GM10248 (cell line): ENCODE measurements at regions not wholly inside any gene's neighbourhood (a gene's known extent, or its start where the extent isn't known, plus 50 kb on each side); places are given as distances from the start of the nearest gene placed in this dataset.

Source experiments
- CTCF ChIA-PET: fragments of 300-600 bp; sonication (Branson Sonifier 250); formaldehyde crosslinking; extraction: SDS; loops from one replicate; lab custom pipeline; 2021; ENCODE audit warnings: antibody characterized with exemption; lab: Yijun Ruan, JAX
- POLR2A ChIA-PET: fragments of 350-650 bp; sonication (Branson Sonifier 250); formaldehyde crosslinking; extraction: SDS; loops from one replicate; lab custom pipeline; 2020; ENCODE audit warnings: antibody characterized with exemption; lab: Yijun Ruan, JAX
- DNase-seq: peaks from one replicate; pipeline ENCODE4 v3.0.0; 2012; ENCODE audit errors: extremely low spot score
- TF ChIP-seq, protein P1 (sequence below): IDR thresholded peaks from 2 replicates; pipeline ENCODE4 v1.5.1; 2012; ENCODE audit warnings: mild to moderate bottlenecking, low read depth; ENCODE audit errors: extremely low read depth, missing control alignments, control extremely low read depth

DNA sequence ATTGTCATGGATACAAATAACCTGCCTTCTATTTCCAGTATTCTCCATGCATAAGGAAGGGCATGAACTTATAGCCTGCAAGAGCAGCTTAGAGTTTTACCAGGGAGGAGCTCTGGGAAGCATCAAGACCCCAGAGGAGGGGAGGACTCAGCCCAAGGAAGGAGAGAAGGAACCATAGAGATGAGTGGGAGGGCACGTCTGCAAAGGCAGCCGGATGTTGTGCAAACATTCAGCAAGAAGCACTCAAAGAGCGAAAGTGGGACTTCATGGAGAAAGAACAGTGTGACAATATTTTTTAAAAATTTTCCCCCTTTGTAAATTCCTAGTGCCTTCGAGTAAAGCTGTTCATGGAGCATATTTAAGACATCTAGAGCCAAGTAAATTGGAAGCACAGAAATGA lies 270.1 kb upstream of the PTGER4 start:
- POLR2A ChIA-PET = no interaction called here
- no peak for DNase-seq
- CTCF ChIA-PET = interaction anchor here (1.3 to 2.0 kb wide), 2 partner anchors 10 to 19 kb away, joined by 3 to 7 read pairs; no protein-coding TSS in a partner anchor
- TF ChIP-seq, protein P1, sequence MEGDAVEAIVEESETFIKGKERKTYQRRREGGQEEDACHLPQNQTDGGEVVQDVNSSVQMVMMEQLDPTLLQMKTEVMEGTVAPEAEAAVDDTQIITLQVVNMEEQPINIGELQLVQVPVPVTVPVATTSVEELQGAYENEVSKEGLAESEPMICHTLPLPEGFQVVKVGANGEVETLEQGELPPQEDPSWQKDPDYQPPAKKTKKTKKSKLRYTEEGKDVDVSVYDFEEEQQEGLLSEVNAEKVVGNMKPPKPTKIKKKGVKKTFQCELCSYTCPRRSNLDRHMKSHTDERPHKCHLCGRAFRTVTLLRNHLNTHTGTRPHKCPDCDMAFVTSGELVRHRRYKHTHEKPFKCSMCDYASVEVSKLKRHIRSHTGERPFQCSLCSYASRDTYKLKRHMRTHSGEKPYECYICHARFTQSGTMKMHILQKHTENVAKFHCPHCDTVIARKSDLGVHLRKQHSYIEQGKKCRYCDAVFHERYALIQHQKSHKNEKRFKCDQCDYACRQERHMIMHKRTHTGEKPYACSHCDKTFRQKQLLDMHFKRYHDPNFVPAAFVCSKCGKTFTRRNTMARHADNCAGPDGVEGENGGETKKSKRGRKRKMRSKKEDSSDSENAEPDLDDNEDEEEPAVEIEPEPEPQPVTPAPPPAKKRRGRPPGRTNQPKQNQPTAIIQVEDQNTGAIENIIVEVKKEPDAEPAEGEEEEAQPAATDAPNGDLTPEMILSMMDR = no peak

- ChIA-PET POLR2A (no interaction called here), CTCF (interaction anchor here (1.0 to 2.9 kb wide), 2 partner anchors 23 to 31 kb away, joined by 3 to 9 read pairs; no protein-coding TSS in a partner anchor)
- no peak for DNase-seq
- TF ChIP-seq, protein P1 = no peak
Observed at GRCh38 chr5:40406741-40407211, 272.9 kb upstream of the PTGER4 start.

DNA sequence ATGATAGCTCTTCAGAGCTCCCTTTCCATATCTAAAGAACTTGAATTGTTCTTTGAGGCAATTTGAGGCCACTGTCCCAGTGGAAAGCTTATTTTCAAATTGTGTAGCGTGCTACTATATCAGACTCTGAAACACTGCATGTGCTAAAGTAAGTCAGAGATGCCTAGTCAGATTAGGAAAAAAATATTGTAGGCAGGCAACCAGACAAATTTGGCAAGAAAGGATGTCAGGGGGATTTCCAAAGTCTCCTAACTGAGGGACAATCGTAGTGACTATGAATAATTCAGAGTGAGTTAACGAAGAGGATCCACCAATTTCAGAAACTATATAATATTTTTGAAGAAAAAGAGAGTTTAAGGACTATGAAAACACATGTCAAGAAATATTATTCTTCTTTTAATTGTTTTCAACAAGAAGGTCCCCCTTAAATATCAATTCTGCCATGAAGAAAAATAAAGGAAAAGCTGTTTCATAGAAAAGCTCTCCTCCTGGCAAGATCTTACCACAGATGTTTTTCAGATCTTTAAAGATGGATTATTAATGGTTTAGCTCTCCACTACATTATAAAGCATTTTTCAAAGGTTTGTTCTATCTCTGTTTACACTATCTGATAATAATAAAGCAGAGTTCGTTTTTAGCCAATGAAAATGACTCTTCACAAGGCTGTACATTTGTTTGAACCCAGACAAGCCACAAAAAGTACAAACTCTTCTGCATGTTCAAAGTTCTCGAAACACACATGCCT lies 273.5 kb upstream of the PTGER4 start:
- POLR2A ChIA-PET = no interaction called here
- TF ChIP-seq, protein P1 = no peak
- CTCF ChIA-PET = interaction anchor here (1.0 to 2.9 kb wide), 3 partner anchors 22 to 31 kb away, joined by 3 to 9 read pairs (median 5); no protein-coding TSS in a partner anchor
- no peak for DNase-seq

GRCh38 chr5:40405230-40405629 lies 274.5 kb upstream of the PTGER4 start:
- DNase-seq = no peak
- TF ChIP-seq, protein P1 = no peak
- ChIA-PET CTCF (interaction anchor here (1.5 to 2.9 kb wide), 2 partner anchors 21 to 26 kb away, joined by 5 to 9 read pairs; no protein-coding TSS in a partner anchor), POLR2A (no interaction called here)

DNA sequence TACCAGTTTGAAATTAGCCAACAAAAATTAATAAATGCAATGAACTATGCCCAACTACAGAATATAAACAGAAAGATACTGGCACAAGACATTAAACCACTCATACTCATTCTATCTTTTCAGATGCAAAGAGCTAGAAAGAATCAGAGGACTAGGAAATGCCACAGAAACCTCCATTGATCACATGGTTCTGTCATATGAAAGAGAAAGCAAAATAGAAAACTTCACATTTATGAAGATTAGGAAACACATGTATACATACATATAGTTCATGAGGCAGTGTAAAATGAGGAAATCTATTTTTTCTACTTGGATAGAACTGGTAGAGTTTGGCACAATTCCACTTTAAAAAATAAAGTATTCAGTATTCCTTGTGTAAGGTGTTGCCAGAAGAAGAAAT lies 275.1 kb upstream of the PTGER4 start:
- TF ChIP-seq, protein P1 = no peak
- DNase-seq = no peak
- POLR2A ChIA-PET = no interaction called here
- CTCF ChIA-PET = interaction anchor here (1.5 to 2.9 kb wide), 2 partner anchors 21 to 27 kb away, joined by 5 to 9 read pairs; no protein-coding TSS in a partner anchor

DNA sequence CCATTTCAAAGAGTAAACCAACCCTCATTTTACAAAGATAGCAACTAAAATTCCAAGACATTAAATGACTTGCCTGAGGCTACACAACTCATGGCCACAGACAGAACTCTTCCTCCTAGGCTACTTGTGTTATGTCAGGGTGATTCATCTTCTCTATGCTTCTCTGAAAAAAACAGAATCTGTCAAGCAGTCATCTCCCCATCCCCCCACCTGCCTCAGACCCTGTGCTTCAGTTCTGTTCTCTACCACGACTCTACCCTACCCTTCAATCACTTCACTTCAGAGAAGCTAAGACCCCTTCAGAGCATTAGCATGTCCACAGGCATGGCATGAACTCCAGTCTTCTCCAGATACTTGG lies 277.7 kb upstream of the PTGER4 start:
- POLR2A ChIA-PET = no interaction called here
- TF ChIP-seq, protein P1 = no peak
- CTCF ChIA-PET = interaction anchor here (0.9 to 1.7 kb wide), 4 partner anchors 10 to 39 kb away, joined by 3 to 7 read pairs (median 3); no protein-coding TSS in a partner anchor
- no peak for DNase-seq
